NT2/D1 (cell line): ENCODE measurements at regions not wholly inside any gene's neighbourhood (a gene's known extent, or its start where the extent isn't known, plus 50 kb on each side); places are given as distances from the start of the nearest gene placed in this dataset.

Experiments
- SUZ12 ChIP-seq: IDR thresholded peaks from 2 replicates; pipeline ENCODE4 v1.6.1; 2011; ENCODE audit not compliant: insufficient read length, insufficient read depth; ENCODE audit errors: extremely low read depth
- YY1 ChIP-seq: IDR thresholded peaks from 2 replicates; pipeline ENCODE4 v1.6.1; 2011; ENCODE audit not compliant: insufficient read length, insufficient read depth

- TF ChIP-seq YY1 (no peak), SUZ12 (no peak)
Observed at GRCh38 chr17:77716289-77716926, 242.1 kb upstream of the TNRC6C start.
